ENCODE measurements at regions not wholly inside any gene's neighbourhood (a gene's known extent, or its start where the extent isn't known, plus 50 kb on each side); places are given as distances from the start of the nearest gene placed in this dataset.

DNA sequence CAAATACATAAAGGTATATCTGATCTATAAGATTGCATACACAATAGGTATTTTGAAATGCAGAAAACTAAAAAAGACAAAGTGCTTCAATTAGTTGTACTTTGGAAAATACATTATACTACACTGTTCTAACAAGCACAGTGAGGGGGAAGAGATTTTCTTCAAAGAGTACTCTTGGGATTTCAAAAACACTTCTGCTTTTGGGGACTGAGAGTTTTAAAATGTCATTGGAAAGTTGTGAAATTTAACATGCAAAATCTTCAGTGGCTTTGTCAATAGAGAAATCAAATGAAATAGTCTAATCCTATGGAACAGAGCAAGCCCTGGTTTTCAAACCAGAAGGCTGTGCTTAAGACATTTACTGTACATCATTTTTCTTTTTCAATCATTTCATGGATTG lies 322.2 kb upstream of the SEMA6D start:
- Mint-ChIP-seq H3K4me3 (no peak overlapping the region), H3K4me1 (peaks cover 14% of the 10 kb centered on the region), H3K9me3 (no peaks in the 10 kb centered on the region), H3K27me3 (ENCODE audit: insufficient read depth) (no peaks in the 10 kb centered on the region), H3K27ac (no peak overlapping the region), H3K36me3 (ENCODE audit: low read depth) (no peaks in the 10 kb centered on the region)
- no peak overlapping the region for H3K27ac ChIP-seq (ENCODE audit: low read depth, low read length)
- no peak overlapping the region for H3K9ac ChIP-seq (ENCODE audit: extremely low read depth, low read length, poor library complexity, severe bottlenecking)
- H3K27me3 ChIP-seq (ENCODE audit: control insufficient read depth, insufficient read depth, low read length, poor library complexity, severe bottlenecking) = no peaks in the 10 kb centered on the region
- TF ChIP-seq, protein P1, sequence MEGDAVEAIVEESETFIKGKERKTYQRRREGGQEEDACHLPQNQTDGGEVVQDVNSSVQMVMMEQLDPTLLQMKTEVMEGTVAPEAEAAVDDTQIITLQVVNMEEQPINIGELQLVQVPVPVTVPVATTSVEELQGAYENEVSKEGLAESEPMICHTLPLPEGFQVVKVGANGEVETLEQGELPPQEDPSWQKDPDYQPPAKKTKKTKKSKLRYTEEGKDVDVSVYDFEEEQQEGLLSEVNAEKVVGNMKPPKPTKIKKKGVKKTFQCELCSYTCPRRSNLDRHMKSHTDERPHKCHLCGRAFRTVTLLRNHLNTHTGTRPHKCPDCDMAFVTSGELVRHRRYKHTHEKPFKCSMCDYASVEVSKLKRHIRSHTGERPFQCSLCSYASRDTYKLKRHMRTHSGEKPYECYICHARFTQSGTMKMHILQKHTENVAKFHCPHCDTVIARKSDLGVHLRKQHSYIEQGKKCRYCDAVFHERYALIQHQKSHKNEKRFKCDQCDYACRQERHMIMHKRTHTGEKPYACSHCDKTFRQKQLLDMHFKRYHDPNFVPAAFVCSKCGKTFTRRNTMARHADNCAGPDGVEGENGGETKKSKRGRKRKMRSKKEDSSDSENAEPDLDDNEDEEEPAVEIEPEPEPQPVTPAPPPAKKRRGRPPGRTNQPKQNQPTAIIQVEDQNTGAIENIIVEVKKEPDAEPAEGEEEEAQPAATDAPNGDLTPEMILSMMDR (conservative IDR thresholded peaks at IDR 0.05) = no peak
- no peaks in the 10 kb centered on the region for H3K4me1 ChIP-seq (ENCODE audit: control insufficient read depth, insufficient read depth, low read length)
- no peak overlapping the region for H3K4me3 ChIP-seq (ENCODE audit: low read length)
- DNase-seq = no peak
- no peaks in the 10 kb centered on the region for H3K9me3 ChIP-seq (ENCODE audit: control insufficient read depth, low read length)
- H3K36me3 ChIP-seq (ENCODE audit: control insufficient read depth, insufficient read depth, low read length) = no peaks in the 10 kb centered on the region

DNA sequence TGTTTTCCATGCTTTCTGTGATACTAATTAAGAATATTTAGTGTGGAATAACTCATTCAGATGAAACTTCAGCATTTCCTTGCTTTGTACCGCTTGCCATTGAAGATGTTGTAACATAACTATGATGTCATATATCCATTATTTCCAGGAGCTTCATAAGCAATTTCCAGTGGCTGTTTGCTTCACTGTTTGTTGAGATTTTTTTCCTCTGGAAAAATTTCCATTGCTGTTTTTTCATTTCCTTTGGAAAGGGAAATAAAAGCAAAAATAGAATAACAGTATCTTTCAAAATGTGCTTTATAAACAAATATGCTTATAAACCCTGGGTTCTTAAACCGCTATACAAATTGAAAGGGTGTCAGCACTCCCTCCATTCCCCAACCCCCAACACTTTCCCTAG lies 319.6 kb upstream of the SEMA6D start:
- no peak overlapping the region for H3K4me3 ChIP-seq (ENCODE audit: low read length)
- Mint-ChIP-seq H3K27ac (no peak overlapping the region), H3K9me3 (no peaks in the 10 kb centered on the region), H3K4me1 (peaks cover 10% of the 10 kb centered on the region), H3K4me3 (no peak overlapping the region), H3K36me3 (ENCODE audit: low read depth) (no peaks in the 10 kb centered on the region), H3K27me3 (ENCODE audit: insufficient read depth) (peaks cover 2% of the 10 kb centered on the region)
- H3K27ac ChIP-seq (ENCODE audit: low read depth, low read length) = no peak overlapping the region
- no peaks in the 10 kb centered on the region for H3K9me3 ChIP-seq (ENCODE audit: control insufficient read depth, low read length)
- no peak for DNase-seq
- H3K36me3 ChIP-seq (ENCODE audit: control insufficient read depth, insufficient read depth, low read length) = no peaks in the 10 kb centered on the region
- no peak overlapping the region for H3K9ac ChIP-seq (ENCODE audit: extremely low read depth, low read length, poor library complexity, severe bottlenecking)
- no peaks in the 10 kb centered on the region for H3K4me1 ChIP-seq (ENCODE audit: control insufficient read depth, insufficient read depth, low read length)
- TF ChIP-seq, protein P1 (conservative IDR thresholded peaks at IDR 0.05) = no peak
- no peaks in the 10 kb centered on the region for H3K27me3 ChIP-seq (ENCODE audit: control insufficient read depth, insufficient read depth, low read length, poor library complexity, severe bottlenecking)
- 96 to 100% methylated on average over 1 of the region's 2 CpGs for WGBS, 2 experiments (ENCODE audit: insufficient coverage in 1 of 2, insufficient read length in 1 of 2)

DNA sequence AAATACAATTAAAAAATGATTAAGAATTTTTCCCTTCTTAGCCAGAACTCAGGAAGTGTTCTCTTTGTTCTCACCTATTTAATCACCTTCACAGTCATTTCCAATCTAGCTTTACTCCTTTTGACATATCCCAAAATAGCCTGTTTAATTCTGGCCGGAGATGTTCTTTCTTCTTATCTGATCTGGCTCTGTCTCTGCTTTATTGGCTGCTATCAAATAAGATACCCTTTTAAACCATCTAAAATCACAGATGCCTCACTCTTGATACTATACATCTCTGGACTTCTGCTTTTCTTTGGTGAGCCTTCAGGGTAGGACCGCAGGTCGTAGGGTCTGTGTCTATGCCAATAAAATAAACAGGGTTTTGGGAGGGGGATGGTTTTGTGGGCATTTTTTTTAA lies 319.2 kb upstream of the SEMA6D start:
- H3K9me3 ChIP-seq (ENCODE audit: control insufficient read depth, low read length) = no peaks in the 10 kb centered on the region
- no peak for DNase-seq
- Mint-ChIP-seq H3K9me3 (no peaks in the 10 kb centered on the region), H3K27me3 (ENCODE audit: insufficient read depth) (peaks cover 7% of the 10 kb centered on the region), H3K27ac (no peak overlapping the region), H3K4me3 (no peak overlapping the region), H3K4me1 (peaks cover 10% of the 10 kb centered on the region), H3K36me3 (ENCODE audit: low read depth) (no peaks in the 10 kb centered on the region)
- H3K27ac ChIP-seq (ENCODE audit: low read depth, low read length) = no peak overlapping the region
- TF ChIP-seq, protein P1 (conservative IDR thresholded peaks at IDR 0.05) = no peak
- no peaks in the 10 kb centered on the region for H3K4me1 ChIP-seq (ENCODE audit: control insufficient read depth, insufficient read depth, low read length)
- H3K9ac ChIP-seq (ENCODE audit: extremely low read depth, low read length, poor library complexity, severe bottlenecking) = no peak overlapping the region
- H3K27me3 ChIP-seq (ENCODE audit: control insufficient read depth, insufficient read depth, low read length, poor library complexity, severe bottlenecking) = peaks cover under 1% of the 10 kb centered on the region
- H3K36me3 ChIP-seq (ENCODE audit: control insufficient read depth, insufficient read depth, low read length) = no peaks in the 10 kb centered on the region
- 94 to 100% methylated on average over 3 of the region's 3 CpGs for WGBS, 2 experiments (ENCODE audit: insufficient coverage in 1 of 2, insufficient read length in 1 of 2)
- no peak overlapping the region for H3K4me3 ChIP-seq (ENCODE audit: low read length)
